ENCODE measurements at regions not wholly inside any gene's neighbourhood (a gene's known extent, or its start where the extent isn't known, plus 50 kb on each side); places are given as distances from the start of the nearest gene placed in this dataset.

DNA sequence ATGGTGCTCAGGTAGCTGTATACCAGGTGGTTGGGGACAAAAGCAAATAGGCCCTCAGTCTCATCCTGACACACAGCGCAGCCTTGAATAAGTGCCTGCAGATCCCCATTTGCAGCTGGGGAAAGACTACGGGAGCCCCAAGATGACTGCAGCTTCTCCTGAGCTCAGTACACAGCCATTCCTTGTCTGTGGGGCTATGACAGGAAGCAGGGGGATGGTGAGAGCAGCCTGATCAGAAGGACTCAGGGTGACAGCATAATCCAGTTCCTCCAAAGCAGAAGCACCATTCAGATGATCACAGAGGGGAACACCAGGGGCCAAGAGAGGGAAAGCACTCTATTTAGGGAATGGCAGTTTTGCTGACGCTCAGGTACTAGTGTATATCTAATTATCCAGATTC is 104.8 kb upstream of the MOCS1 start:
- TF ChIP-seq, protein P1, sequence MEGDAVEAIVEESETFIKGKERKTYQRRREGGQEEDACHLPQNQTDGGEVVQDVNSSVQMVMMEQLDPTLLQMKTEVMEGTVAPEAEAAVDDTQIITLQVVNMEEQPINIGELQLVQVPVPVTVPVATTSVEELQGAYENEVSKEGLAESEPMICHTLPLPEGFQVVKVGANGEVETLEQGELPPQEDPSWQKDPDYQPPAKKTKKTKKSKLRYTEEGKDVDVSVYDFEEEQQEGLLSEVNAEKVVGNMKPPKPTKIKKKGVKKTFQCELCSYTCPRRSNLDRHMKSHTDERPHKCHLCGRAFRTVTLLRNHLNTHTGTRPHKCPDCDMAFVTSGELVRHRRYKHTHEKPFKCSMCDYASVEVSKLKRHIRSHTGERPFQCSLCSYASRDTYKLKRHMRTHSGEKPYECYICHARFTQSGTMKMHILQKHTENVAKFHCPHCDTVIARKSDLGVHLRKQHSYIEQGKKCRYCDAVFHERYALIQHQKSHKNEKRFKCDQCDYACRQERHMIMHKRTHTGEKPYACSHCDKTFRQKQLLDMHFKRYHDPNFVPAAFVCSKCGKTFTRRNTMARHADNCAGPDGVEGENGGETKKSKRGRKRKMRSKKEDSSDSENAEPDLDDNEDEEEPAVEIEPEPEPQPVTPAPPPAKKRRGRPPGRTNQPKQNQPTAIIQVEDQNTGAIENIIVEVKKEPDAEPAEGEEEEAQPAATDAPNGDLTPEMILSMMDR (IDR thresholded peaks at IDR 0.05; ENCODE audit: low read depth, low read length) = no peak
- TF ChIP-seq POLR2A (IDR thresholded peaks at IDR 0.05; ENCODE audit: extremely low read depth, insufficient read length) (no peak), MYC (IDR thresholded peaks at IDR 0.05; ENCODE audit: low read depth, low read length) (no peak)
- TF ChIP-seq, protein P2, sequence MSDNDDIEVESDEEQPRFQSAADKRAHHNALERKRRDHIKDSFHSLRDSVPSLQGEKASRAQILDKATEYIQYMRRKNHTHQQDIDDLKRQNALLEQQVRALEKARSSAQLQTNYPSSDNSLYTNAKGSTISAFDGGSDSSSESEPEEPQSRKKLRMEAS (IDR thresholded peaks at IDR 0.05; ENCODE audit: low read depth, low read length) = no peak
- no peak for DNase-seq (ENCODE audit: low read depth)
- H3K4me3 ChIP-seq (ENCODE audit: low read depth, low read length) = no peak overlapping the region

- DNase-seq (ENCODE audit: low read depth) = no peak
These were observed 104.4 kb upstream of the MOCS1 start for GRCh38 chr6:40038626-40039025.

DNA sequence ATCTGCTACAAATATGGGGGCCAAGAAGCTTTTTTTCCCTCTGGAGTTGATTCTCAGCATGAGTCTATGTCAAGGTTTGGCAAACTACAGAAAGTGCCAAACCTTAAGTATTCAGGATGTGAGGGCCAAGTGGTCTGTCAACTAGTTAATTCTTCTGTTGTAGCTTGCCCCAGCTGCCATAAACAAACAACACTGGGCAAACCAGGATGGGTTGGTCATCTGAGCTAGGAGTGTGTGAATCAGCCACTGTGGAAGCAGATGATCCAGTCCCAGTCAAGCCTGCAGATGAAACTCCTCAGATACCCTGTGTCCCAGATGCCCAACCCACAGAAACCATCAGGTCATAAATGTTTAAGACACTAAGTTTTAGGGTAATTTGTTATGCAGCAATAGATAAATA is 103.0 kb upstream of the MOCS1 start:
- DNase-seq (ENCODE audit: low read depth) = no peak
- TF ChIP-seq MYC (IDR thresholded peaks at IDR 0.05; ENCODE audit: low read depth, low read length) = no peak
- TF ChIP-seq, protein P1 (IDR thresholded peaks at IDR 0.05; ENCODE audit: low read depth, low read length) = no peak
- TF ChIP-seq, protein P2 (IDR thresholded peaks at IDR 0.05; ENCODE audit: low read depth, low read length) = no peak
- no peak for TF ChIP-seq POLR2A (IDR thresholded peaks at IDR 0.05; ENCODE audit: extremely low read depth, insufficient read length)
- H3K4me3 ChIP-seq (ENCODE audit: low read depth, low read length) = no peak overlapping the region

More at GRCh38 chr6:40038626-40039025, 104.4 kb upstream of the MOCS1 start:
- H3K4me3 ChIP-seq (ENCODE audit: low read depth, low read length) = no peak overlapping the region
- no peak for TF ChIP-seq MYC (IDR thresholded peaks at IDR 0.05; ENCODE audit: low read depth, low read length)
- no peak for TF ChIP-seq POLR2A (IDR thresholded peaks at IDR 0.05; ENCODE audit: extremely low read depth, insufficient read length)
- TF ChIP-seq, protein P2 (IDR thresholded peaks at IDR 0.05; ENCODE audit: low read depth, low read length) = no peak
- TF ChIP-seq, protein P1 (IDR thresholded peaks at IDR 0.05; ENCODE audit: low read depth, low read length) = no peak

- TF ChIP-seq, protein P2 (IDR thresholded peaks at IDR 0.05; ENCODE audit: low read depth, low read length) = no peak
- no peak for TF ChIP-seq MYC (IDR thresholded peaks at IDR 0.05; ENCODE audit: low read depth, low read length)
- no peak for TF ChIP-seq POLR2A (IDR thresholded peaks at IDR 0.05; ENCODE audit: extremely low read depth, insufficient read length)
- TF ChIP-seq, protein P1 (IDR thresholded peaks at IDR 0.05; ENCODE audit: low read depth, low read length) = no peak
- DNase-seq (ENCODE audit: low read depth) = no peak
- no peak overlapping the region for H3K4me3 ChIP-seq (ENCODE audit: low read depth, low read length)
These were observed 101.9 kb upstream of the MOCS1 start for GRCh38 chr6:40036186-40036585.

GRCh38 chr6:40028449-40028848 is 94.2 kb upstream of the MOCS1 start:
- TF ChIP-seq MYC (IDR thresholded peaks at IDR 0.05; ENCODE audit: low read depth, low read length) (no peak), POLR2A (IDR thresholded peaks at IDR 0.05; ENCODE audit: extremely low read depth, insufficient read length) (no peak)
- TF ChIP-seq, protein P1 (IDR thresholded peaks at IDR 0.05; ENCODE audit: low read depth, low read length) = no peak
- TF ChIP-seq, protein P2 (IDR thresholded peaks at IDR 0.05; ENCODE audit: low read depth, low read length) = no peak
- no peak overlapping the region for H3K4me3 ChIP-seq (ENCODE audit: low read depth, low read length)
- DNase-seq (ENCODE audit: low read depth) = no peak

Data from NB4 (cell line).